Neural cell (in vitro differentiated cells): ENCODE measurements at regions not wholly inside any gene's neighbourhood (a gene's known extent, or its start where the extent isn't known, plus 50 kb on each side); places are given as distances from the start of the nearest gene placed in this dataset.

Experiments used
- EZH2 ChIP-seq: fragments of 200-600, 300-800 bp; shearing (Covaris generic), sonication (generic); IDR thresholded peaks from 2 replicates; pipeline ENCODE4 v1.6.1; 2014; ENCODE audit warnings: antibody characterized with exemption, low read length, borderline replicate concordance, mild to moderate bottlenecking; ENCODE audit not compliant: insufficient read depth, poor library complexity, severe bottlenecking
- POLR2AphosphoS5 ChIP-seq: IDR thresholded peaks from 2 replicates; pipeline ENCODE4 v1.6.1; 2012
- RAD21 ChIP-seq: fragments of 450-650 bp; conservative IDR thresholded peaks from 2 replicates; pipeline ENCODE4 v1.6.1; 2014; ENCODE audit warnings: antibody characterized with exemption, mild to moderate bottlenecking, moderate library complexity
- TF ChIP-seq, protein P1 (sequence below): fragments of 450-650 bp; IDR thresholded peaks from 2 replicates; pipeline ENCODE4 v1.5.1; 2014; ENCODE audit warnings: antibody characterized with exemption, mild to moderate bottlenecking, moderate library complexity; ENCODE audit not compliant: poor library complexity, severe bottlenecking

DNA sequence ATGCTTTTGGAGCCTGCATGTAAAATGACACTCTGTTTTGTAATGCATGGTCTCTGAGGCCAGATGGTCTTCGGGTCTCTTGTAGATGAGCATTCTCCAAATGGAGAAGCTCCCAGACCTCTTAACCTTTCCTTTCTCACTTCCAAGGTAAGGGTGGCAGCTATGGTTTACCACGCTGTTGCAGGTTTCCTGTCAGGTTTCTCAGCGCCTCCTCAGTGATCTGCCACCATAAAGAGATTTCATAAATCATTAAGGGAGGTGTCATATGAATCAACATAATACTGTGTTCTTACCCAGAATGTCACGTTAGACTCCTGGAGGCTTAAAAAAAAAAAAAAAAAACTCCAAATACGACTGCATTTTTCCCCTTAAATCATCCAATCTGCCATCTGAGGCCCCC, 787.4 kb upstream of the EEF2KMT start:
- TF ChIP-seq POLR2AphosphoS5: no peak
- TF ChIP-seq, protein P1, sequence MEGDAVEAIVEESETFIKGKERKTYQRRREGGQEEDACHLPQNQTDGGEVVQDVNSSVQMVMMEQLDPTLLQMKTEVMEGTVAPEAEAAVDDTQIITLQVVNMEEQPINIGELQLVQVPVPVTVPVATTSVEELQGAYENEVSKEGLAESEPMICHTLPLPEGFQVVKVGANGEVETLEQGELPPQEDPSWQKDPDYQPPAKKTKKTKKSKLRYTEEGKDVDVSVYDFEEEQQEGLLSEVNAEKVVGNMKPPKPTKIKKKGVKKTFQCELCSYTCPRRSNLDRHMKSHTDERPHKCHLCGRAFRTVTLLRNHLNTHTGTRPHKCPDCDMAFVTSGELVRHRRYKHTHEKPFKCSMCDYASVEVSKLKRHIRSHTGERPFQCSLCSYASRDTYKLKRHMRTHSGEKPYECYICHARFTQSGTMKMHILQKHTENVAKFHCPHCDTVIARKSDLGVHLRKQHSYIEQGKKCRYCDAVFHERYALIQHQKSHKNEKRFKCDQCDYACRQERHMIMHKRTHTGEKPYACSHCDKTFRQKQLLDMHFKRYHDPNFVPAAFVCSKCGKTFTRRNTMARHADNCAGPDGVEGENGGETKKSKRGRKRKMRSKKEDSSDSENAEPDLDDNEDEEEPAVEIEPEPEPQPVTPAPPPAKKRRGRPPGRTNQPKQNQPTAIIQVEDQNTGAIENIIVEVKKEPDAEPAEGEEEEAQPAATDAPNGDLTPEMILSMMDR: no peak
- no peak for TF ChIP-seq EZH2
- TF ChIP-seq RAD21: no peak
